ENCODE measurements at regions not wholly inside any gene's neighbourhood (a gene's known extent, or its start where the extent isn't known, plus 50 kb on each side); places are given as distances from the start of the nearest gene placed in this dataset.

GRCh38 chr15:46552316-46552715 is 917.5 kb downstream of the SQOR start:
- no peak for DNase-seq (ENCODE audit: low read depth)

- DNase-seq (ENCODE audit: low read depth): no peak
Measured at GRCh38 chr15:46555547-46555946, 920.7 kb downstream of the SQOR start.

- DNase-seq (ENCODE audit: low read depth): no peak
Measured at GRCh38 chr15:46556010-46556409, 921.2 kb downstream of the SQOR start.

- no peak for DNase-seq (ENCODE audit: low read depth)
Measured at GRCh38 chr15:46556559-46557379, 921.9 kb downstream of the SQOR start.

- DNase-seq (ENCODE audit: low read depth): no peak
Measured at GRCh38 chr15:46567968-46568367, 933.1 kb downstream of the SQOR start.

- DNase-seq (ENCODE audit: low read depth): no peak
Measured at GRCh38 chr15:46569781-46570180, 935.0 kb downstream of the SQOR start.

- no peak for DNase-seq (ENCODE audit: low read depth)
Measured at GRCh38 chr15:46576646-46577395, 942.0 kb downstream of the SQOR start.

- no peak for DNase-seq (ENCODE audit: low read depth)
Measured at GRCh38 chr15:46577767-46578166, 942.9 kb downstream of the SQOR start.

GRCh38 chr15:46580487-46580886 is 945.7 kb downstream of the SQOR start:
- DNase-seq (ENCODE audit: low read depth): no peak

GRCh38 chr15:46580924-46581323 is 946.1 kb downstream of the SQOR start:
- no peak for DNase-seq (ENCODE audit: low read depth)

- DNase-seq (ENCODE audit: low read depth): no peak
Measured at GRCh38 chr15:46589088-46589487, 954.3 kb downstream of the SQOR start.

GRCh38 chr15:46591462-46591861 is 956.6 kb downstream of the SQOR start:
- DNase-seq (ENCODE audit: low read depth): no peak

- DNase-seq (ENCODE audit: low read depth): no peak
Measured at GRCh38 chr15:46595016-46595415, 960.2 kb downstream of the SQOR start.

- no peak for DNase-seq (ENCODE audit: low read depth)
Measured at GRCh38 chr15:46607077-46607476, 972.2 kb downstream of the SQOR start.

GRCh38 chr15:46616033-46616432 is 981.2 kb downstream of the SQOR start:
- DNase-seq (ENCODE audit: low read depth): no peak

- DNase-seq (ENCODE audit: low read depth): no peak
Measured at GRCh38 chr15:46617507-46617906, 982.7 kb downstream of the SQOR start.

GRCh38 chr15:46618984-46619383 is 984.2 kb downstream of the SQOR start:
- DNase-seq (ENCODE audit: low read depth): no peak

GRCh38 chr15:46620392-46621013 is 985.7 kb downstream of the SQOR start:
- DNase-seq (ENCODE audit: low read depth): no peak

GRCh38 chr15:46622851-46623250 is 988.0 kb downstream of the SQOR start:
- DNase-seq (ENCODE audit: low read depth): no peak

- no peak for DNase-seq (ENCODE audit: low read depth)
Measured at GRCh38 chr15:46636206-46636605, 1001.4 kb downstream of the SQOR start.

- DNase-seq (ENCODE audit: low read depth): no peak
Measured at GRCh38 chr15:46644501-46645481, 1010.0 kb downstream of the SQOR start.

GRCh38 chr15:46646490-46646889 is 1011.7 kb downstream of the SQOR start:
- DNase-seq (ENCODE audit: low read depth): no peak
